H9 (cell line): ENCODE measurements at regions not wholly inside any gene's neighbourhood (a gene's known extent, or its start where the extent isn't known, plus 50 kb on each side); places are given as distances from the start of the nearest gene placed in this dataset.

ENCODE experiments used
- DNase-seq: peaks from one replicate; pipeline ENCODE4 v3.0.0-alpha.2; 2017
- H2AFZ ChIP-seq: one replicate; pipeline ENCODE4 v1.6.1; 2013; ENCODE audit warnings: mild to moderate bottlenecking, low read length, control low read depth, moderate library complexity
- H2AK5ac ChIP-seq: 2 replicates; pipeline ENCODE4 v1.6.1; 2013; ENCODE audit warnings: low read length, control low read depth, mixed read lengths; ENCODE audit not compliant: insufficient read length
- H2BK120ac ChIP-seq: one replicate; pipeline ENCODE4 v1.6.1; 2013; ENCODE audit warnings: low read depth, mild to moderate bottlenecking, low read length, control low read depth, inconsistent platforms; ENCODE audit not compliant: poor library complexity, severe bottlenecking
- H2BK12ac ChIP-seq: 2 replicates; pipeline ENCODE4 v1.6.1; 2013; ENCODE audit warnings: low read length, control low read depth, mixed read lengths, low read depth; ENCODE audit not compliant: insufficient read length
- H2BK15ac ChIP-seq: 2 replicates; pipeline ENCODE4 v1.6.1; 2013; ENCODE audit warnings: low read depth, low read length, control low read depth
- H2BK20ac ChIP-seq: one replicate; pipeline ENCODE4 v1.6.1; 2013; ENCODE audit warnings: low read depth, mild to moderate bottlenecking, low read length, control low read depth, inconsistent platforms; ENCODE audit not compliant: poor library complexity, severe bottlenecking
- H2BK5ac ChIP-seq: 2 replicates; pipeline ENCODE4 v1.6.1; 2013; ENCODE audit warnings: low read length, control low read depth, mixed read lengths; ENCODE audit not compliant: insufficient read length
- H3K14ac ChIP-seq: 2 replicates; pipeline ENCODE4 v1.6.1; 2013; ENCODE audit warnings: low read length, control low read depth; ENCODE audit not compliant: insufficient read depth
- H3K18ac ChIP-seq: 2 replicates; pipeline ENCODE4 v1.6.1; 2013; ENCODE audit warnings: low read depth, mild to moderate bottlenecking, mixed read lengths, low read length, control low read depth; ENCODE audit not compliant: insufficient read length
- H3K23ac ChIP-seq: 2 replicates; pipeline ENCODE4 v1.6.1; 2013; ENCODE audit warnings: low read length, control low read depth, mixed read lengths, low read depth; ENCODE audit not compliant: insufficient read length
- H3K23me2 ChIP-seq: 2 replicates; pipeline ENCODE4 v1.6.1; 2013; ENCODE audit warnings: low read depth, mild to moderate bottlenecking, mixed read lengths, low read length, control low read depth; ENCODE audit not compliant: insufficient read length, poor library complexity, severe bottlenecking
- H3K27ac ChIP-seq: 2 replicates; pipeline ENCODE4 v1.5.1; 2013; ENCODE audit warnings: low read length, control low read depth, mixed read lengths, low read depth; ENCODE audit not compliant: insufficient read length
- H3K27me3 ChIP-seq: 2 replicates; pipeline ENCODE4 v1.6.1; 2013; ENCODE audit warnings: low read length, control low read depth, inconsistent platforms; ENCODE audit not compliant: insufficient read depth
- H3K4ac ChIP-seq: 2 replicates; pipeline ENCODE4 v1.6.1; 2013; ENCODE audit warnings: low read depth, mild to moderate bottlenecking, control low read depth, inconsistent platforms, low read length, moderate library complexity
- H3K4me1 ChIP-seq: 2 replicates; pipeline ENCODE4 v1.6.1; 2013; ENCODE audit warnings: low read length, control low read depth, inconsistent platforms; ENCODE audit not compliant: insufficient read depth
- H3K4me2 ChIP-seq: 2 replicates; pipeline ENCODE4 v1.6.1; 2013; ENCODE audit warnings: low read length, control low read depth, mixed read lengths; ENCODE audit not compliant: insufficient read length, insufficient read depth
- H3K56ac ChIP-seq: 2 replicates; pipeline ENCODE4 v1.6.1; 2013; ENCODE audit warnings: low read depth, mild to moderate bottlenecking, mixed read lengths, low read length, control low read depth; ENCODE audit not compliant: insufficient read length
- H3K79me1 ChIP-seq: 2 replicates; pipeline ENCODE4 v1.6.1; 2013; ENCODE audit warnings: low read depth, mild to moderate bottlenecking, moderate library complexity, low read length, control low read depth, inconsistent platforms; ENCODE audit not compliant: insufficient read depth, poor library complexity, severe bottlenecking
- H3K79me2 ChIP-seq: 2 replicates; pipeline ENCODE4 v1.6.1; 2013; ENCODE audit warnings: low read length, control low read depth, inconsistent platforms; ENCODE audit not compliant: insufficient read depth
- H3K9ac ChIP-seq: 2 replicates; pipeline ENCODE4 v1.6.1; 2013; ENCODE audit warnings: low read length, control low read depth, mixed read lengths; ENCODE audit not compliant: insufficient read length; ENCODE audit errors: extremely low read depth
- H3K9me3 ChIP-seq: one replicate; pipeline ENCODE4 v1.6.1; 2013; ENCODE audit warnings: low read depth, low read length, inconsistent platforms; ENCODE audit not compliant: control insufficient read depth
- H3T11ph ChIP-seq: one replicate; pipeline ENCODE4 v1.6.1; 2013; ENCODE audit warnings: mild to moderate bottlenecking, low read length, control low read depth, inconsistent platforms
- H4K20me1 ChIP-seq: one replicate; pipeline ENCODE4 v1.6.1; 2013; ENCODE audit not compliant: control insufficient read depth, insufficient read length, insufficient read depth
- H4K5ac ChIP-seq: 2 replicates; pipeline ENCODE4 v1.6.1; 2013; ENCODE audit warnings: low read depth, mild to moderate bottlenecking, mixed read lengths, low read length, control low read depth; ENCODE audit not compliant: insufficient read length
- H4K8ac ChIP-seq: replicated peaks from 2 replicates; pipeline ENCODE4 v1.6.1; 2013; ENCODE audit warnings: low read length, control low read depth, mixed read lengths, low read depth; ENCODE audit not compliant: insufficient read length
- H4K91ac ChIP-seq: 2 replicates; pipeline ENCODE4 v1.6.1; 2013; ENCODE audit warnings: low read depth, mild to moderate bottlenecking, moderate library complexity, mixed read lengths, low read length, control low read depth; ENCODE audit not compliant: insufficient read length
- H3K27ac Mint-ChIP-seq, 3 experiments: 2 replicates in 2 of 3; 3 replicates in 1 of 3; pipeline ENCODE4 v1.8.0; 2020 to 2021; ENCODE audit warnings: mixed read lengths in 3 of 3, mild to moderate bottlenecking in 1 of 3, moderate library complexity in 1 of 3
- H3K27me3 Mint-ChIP-seq: 2 replicates; pipeline ENCODE4 v1.8.0; 2021; ENCODE audit warnings: low read depth, mild to moderate bottlenecking, moderate library complexity, mixed read lengths
- H3K36me3 Mint-ChIP-seq, 3 experiments: 2 replicates in 2 of 3; 3 replicates in 1 of 3; pipeline ENCODE4 v1.8.0; 2020 to 2021; ENCODE audit warnings: low read depth in 3 of 3, mixed read lengths in 3 of 3; ENCODE audit not compliant: insufficient read depth in 1 of 3
- H3K4me1 Mint-ChIP-seq, 2 experiments: 2 replicates each; pipeline ENCODE4 v1.8.0; 2020; ENCODE audit warnings: mixed read lengths in 2 of 2
- H3K4me3 Mint-ChIP-seq, 2 experiments: 2 replicates in 1 of 2; 3 replicates in 1 of 2; pipeline ENCODE4 v1.8.0; 2020 to 2021; ENCODE audit warnings: mild to moderate bottlenecking in 2 of 2, mixed read lengths in 2 of 2, moderate library complexity in 1 of 2
- H3K9me3 Mint-ChIP-seq, 2 experiments: 2 replicates in 1 of 2; 3 replicates in 1 of 2; pipeline ENCODE4 v1.8.0; 2020; ENCODE audit warnings: mild to moderate bottlenecking in 2 of 2, mixed read lengths in 2 of 2, moderate library complexity in 1 of 2
- CTCF ChIP-seq: fragments of 200-600 bp; sonication (generic); conservative IDR thresholded peaks from 3 replicates; pipeline ENCODE4 v1.8.0; 2021; ENCODE audit warnings: antibody characterized with exemption, mild to moderate bottlenecking
- WGBS: extraction: QIAGEN DNeasy Blood & Tissue Kit; methylation state at CpG from one replicate; pipeline ENCODE4 v1.1.7; 2013; ENCODE audit warnings: missing lambda C conversion rate, low lambda C conversion rate, mixed read lengths; ENCODE audit not compliant: insufficient read length; ENCODE audit errors: extremely low coverage; 5-methylcytosine and 5-hydroxymethylcytosine counted together

- H3K23me2 ChIP-seq: peaks cover 6% of the 10 kb centered on the region
- no peak for DNase-seq
- no peak overlapping the region for H2BK12ac ChIP-seq
- no peak overlapping the region for H3T11ph ChIP-seq
- H3K27me3 ChIP-seq: no peaks in the 10 kb centered on the region
- H4K5ac ChIP-seq: no peak overlapping the region
- H3K79me2 ChIP-seq: no peaks in the 10 kb centered on the region
- no peak overlapping the region for H3K9ac ChIP-seq
- no CpG with 5 or more reads among the region's 1 CpG for WGBS
- peaks cover 0 to 10% (median 6%) of the 10 kb centered on the region in 3 experiments for H3K36me3 Mint-ChIP-seq
- no peak overlapping the region for H2AK5ac ChIP-seq
- no peak overlapping the region for H3K4me3 Mint-ChIP-seq
- H3K27ac Mint-ChIP-seq: no peak overlapping the region; a peak in 1 of 7 replicates
- no peak overlapping the region for H4K91ac ChIP-seq
- no peaks in the 10 kb centered on the region for H3K4me1 ChIP-seq
- H3K56ac ChIP-seq: no peak overlapping the region
- no peak overlapping the region for H2BK15ac ChIP-seq
- H4K20me1 ChIP-seq: no peaks in the 10 kb centered on the region
- no peak overlapping the region for H3K14ac ChIP-seq
- no peak overlapping the region for H3K23ac ChIP-seq
- H3K27me3 Mint-ChIP-seq: no peaks in the 10 kb centered on the region
- H3K4me2 ChIP-seq: no peak overlapping the region
- H4K8ac ChIP-seq: no peak overlapping the region
- H3K27ac ChIP-seq: no peak overlapping the region
- no peak overlapping the region for H3K18ac ChIP-seq
- H2BK120ac ChIP-seq: no peak overlapping the region
- H3K79me1 ChIP-seq: no peaks in the 10 kb centered on the region
- no peak overlapping the region for H3K4ac ChIP-seq
- no peak for TF ChIP-seq CTCF
- H2BK5ac ChIP-seq: no peak overlapping the region
- no peaks in the 10 kb centered on the region for H3K9me3 ChIP-seq
- H3K9me3 Mint-ChIP-seq: no peaks in the 10 kb centered on the region; a peak in 1 of 5 replicates
- H2AFZ ChIP-seq: no peak overlapping the region
- no peak overlapping the region for H2BK20ac ChIP-seq
- peaks cover 51 to 53% of the 10 kb centered on the region in 2 experiments for H3K4me1 Mint-ChIP-seq
Measured at GRCh38 chr5:125202353-125202752, 455.9 kb upstream of the ZNF608 start.
